ENCODE measurements at regions not wholly inside any gene's neighbourhood (a gene's known extent, or its start where the extent isn't known, plus 50 kb on each side); places are given as distances from the start of the nearest gene placed in this dataset.
"Not testable (repeated sequence)": the region's sequence is repeated elsewhere in the genome, so short reads cannot be mapped to it uniquely, and the experiment has no call there.

GRCh38 chr20:19867940-19868371, 109.9 kb downstream of the RIN2 start:
- no peak overlapping the region for H3K27ac ChIP-seq
- TF ChIP-seq CTCF (conservative IDR thresholded peaks at IDR 0.05) (no peak), ZFX (IDR thresholded peaks at IDR 0.05) (no peak)

- H3K27ac ChIP-seq, result no peak overlapping the region
- TF ChIP-seq CTCF (conservative IDR thresholded peaks at IDR 0.05) (no peak), ZFX (IDR thresholded peaks at IDR 0.05) (no peak)
Measured at GRCh38 chr20:19868441-19868840, 110.4 kb downstream of the RIN2 start.

- TF ChIP-seq ZFX (IDR thresholded peaks at IDR 0.05), result no peak
- no peak for TF ChIP-seq CTCF (conservative IDR thresholded peaks at IDR 0.05)
- no peak overlapping the region for H3K27ac ChIP-seq
Measured at GRCh38 chr20:19872001-19872400, 113.9 kb downstream of the RIN2 start.

- H3K27ac ChIP-seq, result no peak overlapping the region
- TF ChIP-seq CTCF (conservative IDR thresholded peaks at IDR 0.05) (no peak), ZFX (IDR thresholded peaks at IDR 0.05) (no peak)
Measured at GRCh38 chr20:19874040-19874727, 116.1 kb downstream of the RIN2 start.

GRCh38 chr20:19875376-19876221, 117.5 kb downstream of the RIN2 start:
- H3K27ac ChIP-seq, result no peak overlapping the region
- TF ChIP-seq ZFX (IDR thresholded peaks at IDR 0.05), result no peak
- TF ChIP-seq CTCF (conservative IDR thresholded peaks at IDR 0.05), result no peak

GRCh38 chr20:19876828-19877460, 118.9 kb downstream of the RIN2 start:
- TF ChIP-seq ZFX (IDR thresholded peaks at IDR 0.05) (no peak), CTCF (conservative IDR thresholded peaks at IDR 0.05) (no peak)
- H3K27ac ChIP-seq, result no peak overlapping the region

- not testable (repeated sequence) for H3K27ac ChIP-seq
Measured at GRCh38 chr20:19879874-19880255, 121.8 kb downstream of the RIN2 start.
